Ectodermal cell (in vitro differentiated cells): ENCODE measurements at regions not wholly inside any gene's neighbourhood (a gene's known extent, or its start where the extent isn't known, plus 50 kb on each side); places are given as distances from the start of the nearest gene placed in this dataset.

Source experiments
- H3K27ac ChIP-seq: 2 replicates; pipeline ENCODE4 v1.7.0; 2013; ENCODE audit warnings: mild to moderate bottlenecking, low read depth, low read length; ENCODE audit not compliant: insufficient read depth, poor library complexity, severe bottlenecking
- H3K27me3 ChIP-seq: 2 replicates; pipeline ENCODE4 v1.7.0; 2013; ENCODE audit warnings: mild to moderate bottlenecking, low read length; ENCODE audit not compliant: insufficient read depth, control insufficient read depth, poor library complexity, severe bottlenecking
- H3K36me3 ChIP-seq: one replicate; pipeline ENCODE4 v1.7.0; 2013; ENCODE audit warnings: low read length; ENCODE audit not compliant: control insufficient read depth, insufficient read depth
- H3K4me1 ChIP-seq: one replicate; pipeline ENCODE4 v1.7.0; 2013; ENCODE audit warnings: low read length; ENCODE audit not compliant: control insufficient read depth, insufficient read depth
- H3K4me3 ChIP-seq: 2 replicates; pipeline ENCODE4 v1.7.0; 2013; ENCODE audit warnings: low read depth, low read length, control low read depth; ENCODE audit not compliant: insufficient read depth
- H3K9me3 ChIP-seq: 2 replicates; pipeline ENCODE4 v1.7.0; 2013; ENCODE audit warnings: mild to moderate bottlenecking, low read length, moderate library complexity; ENCODE audit not compliant: control insufficient read depth
- WGBS, 2 experiments: methylation state at CpG; one replicate each; pipeline ENCODE4 v1.1.7; 2013; ENCODE audit warnings: missing lambda C conversion rate in 2 of 2; 5-methylcytosine and 5-hydroxymethylcytosine counted together

DNA sequence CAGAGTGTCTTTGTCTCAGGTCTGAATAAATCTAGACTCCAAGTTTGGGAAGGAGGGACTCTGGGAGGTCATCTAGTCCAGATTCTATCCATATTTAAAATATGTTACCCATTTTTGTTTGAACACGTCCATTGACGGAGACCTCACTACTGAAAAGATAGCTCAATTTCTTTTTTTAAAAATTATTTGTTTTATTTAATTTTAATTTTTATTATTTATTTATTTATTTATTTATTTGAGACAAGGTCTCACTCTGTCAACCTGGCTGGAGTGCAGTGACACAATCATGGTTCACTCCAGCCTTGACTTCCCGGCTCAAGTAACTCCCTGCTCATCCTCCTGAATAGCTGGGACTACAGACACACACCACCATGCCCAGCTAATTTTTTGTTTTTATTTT lies 89.5 kb upstream of the SNX19 start:
- Histone ChIP-seq H3K27ac (no peak overlapping the region), H3K9me3 (no peaks in the 10 kb centered on the region)
- 88 to 100% methylated on average over 1 to 2 of the region's 3 CpGs for WGBS, 2 experiments

GRCh38 chr11:131025020-131025419 lies 108.7 kb upstream of the SNX19 start:
- Histone ChIP-seq H3K9me3 (no peaks in the 10 kb centered on the region), H3K36me3 (no peaks in the 10 kb centered on the region), H3K4me3 (no peak overlapping the region), H3K4me1 (no peaks in the 10 kb centered on the region), H3K27ac (no peak overlapping the region), H3K27me3 (no peaks in the 10 kb centered on the region)
- WGBS, 2 experiments = 59 to 63% methylated on average over 1 of the region's 1 CpG

More for the DNA sequence above, 89.5 kb upstream of the SNX19 start:
- Histone ChIP-seq H3K4me3 (no peak overlapping the region), H3K27me3 (no peaks in the 10 kb centered on the region), H3K4me1 (no peaks in the 10 kb centered on the region), H3K36me3 (no peaks in the 10 kb centered on the region)

- WGBS, 2 experiments = 88 to 89% methylated on average over 7 of the region's 7 CpGs
- no peak overlapping the region for H3K27ac ChIP-seq
- no peaks in the 10 kb centered on the region for H3K9me3 ChIP-seq
- H3K36me3 ChIP-seq = no peaks in the 10 kb centered on the region
- no peaks in the 10 kb centered on the region for H3K4me1 ChIP-seq
- H3K27me3 ChIP-seq = no peaks in the 10 kb centered on the region
- H3K4me3 ChIP-seq = no peak overlapping the region
These were observed 109.3 kb upstream of the SNX19 start for GRCh38 chr11:131025421-131026125.

- Histone ChIP-seq H3K4me3 (no peak overlapping the region), H3K36me3 (no peaks in the 10 kb centered on the region), H3K27me3 (no peaks in the 10 kb centered on the region), H3K27ac (no peak overlapping the region), H3K9me3 (no peaks in the 10 kb centered on the region), H3K4me1 (no peaks in the 10 kb centered on the region)
- WGBS, 2 experiments = 90 to 92% methylated on average over 2 of the region's 2 CpGs
These were observed 111.2 kb upstream of the SNX19 start for GRCh38 chr11:131027491-131027890.

DNA sequence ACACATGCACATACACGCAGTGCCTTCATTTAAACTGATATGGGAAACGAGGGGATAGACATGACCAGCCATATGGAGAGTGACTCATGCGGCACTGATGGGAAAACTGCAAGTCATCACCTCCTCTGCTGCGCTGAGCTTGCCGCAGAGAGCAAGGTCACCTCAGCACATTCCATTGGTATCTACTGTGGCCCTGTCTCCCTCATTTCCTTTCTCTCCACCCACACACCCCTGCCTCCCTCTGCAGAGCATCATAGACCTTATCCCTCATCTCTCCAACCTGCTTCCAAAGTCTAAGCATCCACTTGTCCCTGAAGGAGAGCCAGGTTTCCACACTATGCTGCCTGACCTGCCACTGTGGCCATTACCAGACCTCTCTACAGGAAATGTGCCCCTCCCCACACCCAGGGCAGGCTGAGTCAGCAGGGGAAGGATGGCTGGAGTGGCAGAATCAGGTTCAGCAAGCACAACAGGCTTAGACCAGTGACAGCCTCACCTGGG lies 116.9 kb upstream of the SNX19 start:
- Histone ChIP-seq H3K27ac (no peak overlapping the region), H3K36me3 (no peaks in the 10 kb centered on the region), H3K9me3 (no peaks in the 10 kb centered on the region), H3K4me1 (no peaks in the 10 kb centered on the region), H3K27me3 (no peaks in the 10 kb centered on the region), H3K4me3 (no peak overlapping the region)
- WGBS, 2 experiments = 79 to 83% methylated on average over 5 of the region's 5 CpGs

GRCh38 chr11:131036514-131036913 lies 120.2 kb upstream of the SNX19 start:
- no peaks in the 10 kb centered on the region for H3K4me1 ChIP-seq
- WGBS, 2 experiments = 95 to 97% methylated on average over 5 of the region's 5 CpGs

GRCh38 chr11:131037873-131038272 lies 121.6 kb upstream of the SNX19 start:
- Histone ChIP-seq H3K4me1 (no peaks in the 10 kb centered on the region), H3K36me3 (no peaks in the 10 kb centered on the region), H3K27me3 (no peaks in the 10 kb centered on the region), H3K27ac (no peak overlapping the region), H3K9me3 (no peaks in the 10 kb centered on the region), H3K4me3 (no peak overlapping the region)
- WGBS, 2 experiments = 71 to 72% methylated on average over 7 of the region's 7 CpGs

More at GRCh38 chr11:131036514-131036913, 120.2 kb upstream of the SNX19 start:
- no peaks in the 10 kb centered on the region for H3K27me3 ChIP-seq
- H3K4me3 ChIP-seq = no peak overlapping the region
- no peak overlapping the region for H3K27ac ChIP-seq
- no peaks in the 10 kb centered on the region for H3K36me3 ChIP-seq
- no peaks in the 10 kb centered on the region for H3K9me3 ChIP-seq

- no peaks in the 10 kb centered on the region for H3K27me3 ChIP-seq
- no peaks in the 10 kb centered on the region for H3K4me1 ChIP-seq
- no peaks in the 10 kb centered on the region for H3K9me3 ChIP-seq
- H3K36me3 ChIP-seq = no peaks in the 10 kb centered on the region
- 31 to 52% methylated on average over 4 to 5 of the region's 5 CpGs for WGBS, 2 experiments
- H3K4me3 ChIP-seq = no peak overlapping the region
- no peak overlapping the region for H3K27ac ChIP-seq
These were observed 122.3 kb upstream of the SNX19 start for GRCh38 chr11:131038597-131038996.

DNA sequence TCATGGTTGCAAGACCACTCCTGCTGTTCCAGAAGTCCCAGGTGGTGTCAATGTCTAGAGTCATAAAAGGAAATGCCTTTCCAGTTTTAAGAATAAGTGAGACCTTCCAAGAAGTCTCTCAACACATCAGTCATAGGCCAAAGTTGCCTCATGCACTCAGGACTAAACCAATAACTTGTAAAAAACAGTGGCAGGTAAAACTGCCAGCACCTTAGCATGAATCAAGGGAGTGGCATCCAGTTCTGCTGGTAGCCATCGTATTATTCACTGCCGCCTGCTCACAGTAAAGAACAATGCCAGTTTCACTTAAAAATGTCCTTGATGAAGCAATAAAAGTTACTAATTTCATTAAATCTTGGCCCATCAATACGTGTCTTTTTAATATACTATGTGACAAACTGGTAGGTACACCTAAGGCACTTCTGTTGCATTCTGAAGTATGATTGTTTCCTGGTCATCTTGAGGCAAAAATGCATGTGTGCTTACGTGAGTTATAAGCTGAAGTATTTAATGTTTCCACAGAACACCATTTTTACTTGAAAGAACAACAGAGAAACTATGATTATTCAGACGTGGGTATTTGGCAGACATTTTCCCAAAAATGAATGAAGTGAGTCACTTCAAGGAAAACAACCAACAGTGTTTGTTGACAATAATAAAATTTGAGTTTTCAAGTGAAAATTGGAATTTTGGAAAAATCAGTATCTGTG lies 125.2 kb upstream of the SNX19 start:
- no peak overlapping the region for H3K4me3 ChIP-seq
- H3K36me3 ChIP-seq = no peaks in the 10 kb centered on the region
- H3K27ac ChIP-seq = no peak overlapping the region
- no peaks in the 10 kb centered on the region for H3K9me3 ChIP-seq
- no peaks in the 10 kb centered on the region for H3K27me3 ChIP-seq
- H3K4me1 ChIP-seq = no peaks in the 10 kb centered on the region
- 93 to 94% methylated on average over 4 to 5 of the region's 5 CpGs for WGBS, 2 experiments

GRCh38 chr11:131042041-131042390 lies 125.7 kb upstream of the SNX19 start:
- Histone ChIP-seq H3K27me3 (no peaks in the 10 kb centered on the region), H3K27ac (no peak overlapping the region), H3K4me3 (no peak overlapping the region), H3K9me3 (no peaks in the 10 kb centered on the region), H3K36me3 (no peaks in the 10 kb centered on the region), H3K4me1 (no peaks in the 10 kb centered on the region)
- WGBS, 2 experiments = 38 to 44% methylated on average over 1 of the region's 1 CpG
